Esophagus squamous epithelium (tissue), 4 donors: ENCODE measurements at regions not wholly inside any gene's neighbourhood (a gene's known extent, or its start where the extent isn't known, plus 50 kb on each side); places are given as distances from the start of the nearest gene placed in this dataset.

ENCODE experiments used
- CTCF ChIP-seq, 6 experiments: fragments of 450-650 bp in 4 of 6; fragments of 200-600 bp in 2 of 6; sonication (generic) in 2 of 6; IDR thresholded peaks; one replicate each; pipeline ENCODE4 v1.5.1; 2016 to 2019; ENCODE audit warnings: antibody characterized with exemption in 6 of 6, mild to moderate bottlenecking in 4 of 6, moderate library complexity in 4 of 6
- POLR2A ChIP-seq, 4 donors: fragments of 450-650 bp; IDR thresholded peaks; one replicate each; pipeline ENCODE4 v1.6.1; 2017; ENCODE audit warnings: antibody characterized with exemption in 4 of 4, mild to moderate bottlenecking in 4 of 4, moderate library complexity in 3 of 4

GRCh38 chr3:87501076-87501475, 224.7 kb upstream of the POU1F1 start:
- no peak for TF ChIP-seq POLR2A (IDR thresholded peaks at IDR 0.05)
- no peak for TF ChIP-seq CTCF (IDR thresholded peaks at IDR 0.05)
